HG03039 (cell line): ENCODE measurements at regions not wholly inside any gene's neighbourhood (a gene's known extent, or its start where the extent isn't known, plus 50 kb on each side); places are given as distances from the start of the nearest gene placed in this dataset.
A peak's percentile ranks its signal among the peaks of the same experiment; 100 is the strongest.
"Not testable (repeated sequence)": the region's sequence is repeated elsewhere in the genome, so short reads cannot be mapped to it uniquely, and the experiment has no call there.

ENCODE experiments used
- ATAC-seq: cut with Tn5 transposase; IDR thresholded peaks from one replicate; pipeline ENCODE4 v1.9.1; 2021; ENCODE audit warnings: mild to moderate bottlenecking, moderate library complexity; ENCODE audit not compliant: unreplicated experiment

DNA sequence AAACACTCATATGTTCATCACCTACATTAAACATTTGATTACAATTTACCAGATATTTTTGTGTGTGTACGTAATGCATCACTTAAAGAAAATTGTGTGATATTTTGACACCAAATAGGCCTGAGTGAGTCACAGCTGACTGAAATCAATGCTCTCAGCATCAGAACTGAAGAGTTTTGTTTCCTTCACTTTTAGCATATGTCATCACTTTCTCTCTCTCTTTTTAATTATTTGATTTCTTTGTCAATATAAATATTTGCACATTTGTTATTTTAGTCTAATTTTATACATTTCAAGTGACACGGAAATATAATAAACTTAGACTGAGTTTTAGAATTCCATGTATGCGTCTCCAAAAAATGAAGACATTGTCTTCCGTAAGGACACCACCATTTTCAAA lies 545.3 kb downstream of the PTPRC start:
- no peak for ATAC-seq

DNA sequence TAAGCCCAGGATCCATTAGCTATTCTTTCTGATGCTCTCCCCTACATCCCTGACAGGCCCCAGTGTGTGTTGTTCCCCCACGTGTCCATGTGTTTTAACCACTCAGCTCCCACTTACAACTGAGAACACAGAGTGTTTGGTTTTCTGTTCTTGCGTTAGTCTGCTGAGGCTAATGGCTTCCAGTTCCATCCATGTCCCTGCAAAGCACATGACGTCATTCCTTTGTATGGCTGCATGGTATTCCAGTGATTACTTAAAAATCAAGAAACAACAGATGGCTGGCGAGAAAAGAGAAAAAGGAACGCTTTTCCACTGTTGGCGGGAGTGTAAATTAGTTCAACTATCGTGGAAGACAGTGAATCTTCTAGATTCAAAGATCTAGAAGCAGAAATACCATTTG lies 556.0 kb downstream of the PTPRC start:
- ATAC-seq = no peak

DNA sequence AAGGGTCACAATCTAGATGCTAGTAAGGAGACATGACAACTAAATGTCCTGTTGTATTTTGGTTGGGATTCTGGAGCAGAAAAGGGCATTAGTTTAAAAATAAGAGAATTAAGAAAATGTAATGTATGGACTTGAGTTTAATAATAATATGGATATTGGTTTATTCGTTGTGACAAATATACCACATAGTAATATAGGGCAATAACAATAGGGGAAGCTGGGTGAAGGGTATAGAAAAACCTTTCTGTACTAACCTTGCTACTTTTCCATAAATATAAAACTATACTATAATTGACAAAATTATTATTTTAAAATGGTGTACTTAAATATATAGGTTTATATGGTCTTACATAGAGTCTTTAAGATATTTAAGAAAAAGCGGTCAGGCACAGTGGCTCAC lies 558.9 kb downstream of the PTPRC start:
- no peak for ATAC-seq

DNA sequence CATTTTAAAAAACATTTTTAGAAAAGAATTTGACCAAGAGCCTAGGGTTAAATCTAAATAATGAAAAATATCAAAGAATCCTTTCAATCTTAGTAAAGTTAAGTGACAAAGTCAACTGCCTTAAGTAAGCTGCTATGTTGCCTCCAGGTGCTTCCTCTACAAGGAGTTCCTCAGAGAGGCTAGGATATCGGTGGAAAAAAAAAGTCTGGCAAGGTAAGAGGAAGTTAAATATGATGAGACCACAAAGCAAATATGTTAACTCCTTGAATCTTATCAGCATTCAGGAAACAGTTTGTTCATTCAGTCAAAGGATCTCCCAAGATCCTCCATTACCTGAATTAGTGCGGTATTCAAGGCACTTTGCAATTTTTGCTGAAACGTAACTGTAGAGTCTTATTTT lies 563.5 kb downstream of the PTPRC start:
- ATAC-seq = no peak

DNA sequence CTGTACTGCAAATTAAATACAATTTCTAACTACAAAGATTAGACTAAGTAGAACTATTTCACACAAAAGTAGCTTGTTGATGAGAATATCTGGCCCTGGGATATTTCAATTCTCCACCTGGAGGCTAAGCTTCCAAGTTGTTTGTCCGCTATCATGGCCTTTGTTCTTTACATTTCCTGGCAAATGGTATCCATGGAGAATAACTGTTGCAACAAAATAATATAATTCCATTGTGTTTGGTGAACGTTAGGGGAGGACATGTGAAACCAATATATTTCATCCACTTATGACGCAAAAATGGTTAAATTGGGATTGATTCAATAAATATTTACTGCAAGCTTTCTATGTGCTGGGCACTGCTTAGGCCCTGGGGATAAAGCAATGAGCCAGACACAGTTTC lies 565.4 kb downstream of the PTPRC start:
- ATAC-seq = no peak

DNA sequence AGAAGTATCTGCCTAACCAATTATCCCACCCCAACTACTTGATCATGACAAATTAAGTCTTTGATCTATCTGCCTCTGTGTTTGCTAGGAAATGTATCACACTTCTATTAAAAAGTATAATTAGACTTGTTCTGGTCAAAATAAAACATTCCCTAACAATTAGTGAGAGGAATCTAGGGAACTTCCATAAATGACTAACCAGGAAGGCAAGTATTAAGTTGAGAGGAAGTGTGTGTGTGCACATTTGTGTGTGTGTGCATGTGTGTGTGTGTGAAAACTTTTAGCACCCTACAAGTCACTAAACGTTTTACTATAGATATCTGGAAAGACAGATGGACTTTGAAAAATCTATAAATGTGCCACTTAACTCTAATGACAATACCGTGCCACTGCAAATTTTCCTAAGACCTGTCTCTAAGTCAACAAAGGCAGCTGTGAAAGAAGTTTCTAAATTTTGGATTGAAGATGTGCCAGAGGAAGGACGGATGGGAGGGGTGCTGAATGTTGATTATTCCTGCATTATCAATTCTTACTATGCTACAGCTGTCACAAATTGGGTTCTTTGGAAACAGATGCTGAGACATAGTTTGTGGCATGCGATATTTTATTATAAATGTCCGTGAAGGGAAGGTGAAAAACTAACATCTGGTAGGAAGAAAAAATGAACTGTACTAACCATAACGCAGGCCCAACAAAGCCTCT lies 567.1 kb downstream of the PTPRC start:
- no peak for ATAC-seq

DNA sequence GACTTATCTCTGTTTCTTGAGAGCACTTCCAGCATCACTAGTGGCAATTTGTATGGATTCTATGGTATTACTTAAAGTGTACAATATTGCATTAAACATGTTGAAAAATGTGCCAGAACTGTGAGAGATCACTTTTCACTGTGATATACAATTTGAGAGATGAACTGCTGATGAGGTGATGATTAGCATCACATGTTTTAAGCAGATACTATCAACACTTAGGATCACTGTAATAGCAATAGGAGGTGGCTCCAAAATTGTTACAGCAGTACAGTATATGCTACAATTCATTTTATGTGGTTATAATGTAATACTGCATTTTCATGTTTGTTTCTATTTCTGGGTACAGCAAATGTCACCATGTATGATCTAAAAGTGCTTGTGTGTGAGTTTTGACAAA lies 570.0 kb downstream of the PTPRC start:
- no peak for ATAC-seq

DNA sequence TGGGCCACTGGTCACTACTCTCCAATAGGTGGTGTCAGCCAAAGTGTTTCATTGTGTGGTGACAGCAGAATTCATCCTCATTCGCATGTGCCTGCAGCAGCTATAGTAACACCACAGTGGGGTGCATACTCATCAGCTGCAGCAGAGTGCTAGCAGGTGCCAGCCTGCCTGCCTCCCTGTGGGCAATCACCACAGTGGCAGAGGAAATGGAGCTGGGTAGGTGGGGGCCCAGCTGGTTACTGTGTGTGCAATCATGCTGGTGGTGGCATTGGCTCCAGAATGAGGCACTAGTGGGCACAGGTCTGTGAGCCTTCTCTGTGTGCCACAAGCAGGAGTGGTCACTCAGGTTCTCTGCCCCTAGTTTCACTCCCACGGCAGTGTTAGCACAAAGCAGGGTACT lies 579.2 kb downstream of the PTPRC start:
- no peak for ATAC-seq

DNA sequence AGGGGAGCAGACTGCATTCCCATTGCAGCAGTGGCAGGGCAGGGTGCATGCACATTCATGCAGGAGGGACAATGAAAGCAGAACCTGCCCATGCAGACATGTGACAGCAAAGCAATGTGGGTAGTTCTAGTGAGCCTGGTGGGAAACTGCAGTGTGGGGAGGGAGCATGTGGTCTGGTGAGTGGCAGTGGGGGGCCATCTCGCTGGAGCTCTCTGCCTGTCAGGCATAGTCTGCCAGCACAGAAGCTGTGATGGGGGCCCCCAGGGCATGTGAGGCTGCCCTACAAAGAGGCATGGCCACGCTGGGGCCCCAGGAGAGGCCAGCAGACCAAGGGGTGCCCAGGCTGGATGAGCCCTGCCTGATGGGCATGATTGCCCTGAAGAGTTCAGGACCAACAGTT lies 579.7 kb downstream of the PTPRC start:
- no peak for ATAC-seq

DNA sequence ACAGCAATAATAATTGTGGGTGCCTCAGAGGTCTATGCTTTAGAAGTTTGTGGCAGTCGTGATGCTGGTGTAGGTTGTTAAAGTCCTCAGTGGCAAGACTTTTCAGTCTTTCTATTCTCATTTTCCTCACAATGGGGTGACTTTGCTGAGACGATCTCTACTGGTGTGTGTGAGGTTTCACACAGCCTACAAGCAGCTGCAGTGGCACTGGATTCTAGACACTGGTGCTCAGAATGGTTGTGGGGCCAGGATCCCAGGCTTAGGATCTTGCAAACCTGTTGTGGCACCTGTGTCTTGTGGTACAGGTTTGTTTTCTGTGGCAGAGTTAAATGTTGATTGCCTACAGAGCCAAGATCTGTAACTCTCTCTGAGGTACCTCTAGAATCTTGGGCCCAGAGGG lies 581.2 kb downstream of the PTPRC start:
- no peak for ATAC-seq

DNA sequence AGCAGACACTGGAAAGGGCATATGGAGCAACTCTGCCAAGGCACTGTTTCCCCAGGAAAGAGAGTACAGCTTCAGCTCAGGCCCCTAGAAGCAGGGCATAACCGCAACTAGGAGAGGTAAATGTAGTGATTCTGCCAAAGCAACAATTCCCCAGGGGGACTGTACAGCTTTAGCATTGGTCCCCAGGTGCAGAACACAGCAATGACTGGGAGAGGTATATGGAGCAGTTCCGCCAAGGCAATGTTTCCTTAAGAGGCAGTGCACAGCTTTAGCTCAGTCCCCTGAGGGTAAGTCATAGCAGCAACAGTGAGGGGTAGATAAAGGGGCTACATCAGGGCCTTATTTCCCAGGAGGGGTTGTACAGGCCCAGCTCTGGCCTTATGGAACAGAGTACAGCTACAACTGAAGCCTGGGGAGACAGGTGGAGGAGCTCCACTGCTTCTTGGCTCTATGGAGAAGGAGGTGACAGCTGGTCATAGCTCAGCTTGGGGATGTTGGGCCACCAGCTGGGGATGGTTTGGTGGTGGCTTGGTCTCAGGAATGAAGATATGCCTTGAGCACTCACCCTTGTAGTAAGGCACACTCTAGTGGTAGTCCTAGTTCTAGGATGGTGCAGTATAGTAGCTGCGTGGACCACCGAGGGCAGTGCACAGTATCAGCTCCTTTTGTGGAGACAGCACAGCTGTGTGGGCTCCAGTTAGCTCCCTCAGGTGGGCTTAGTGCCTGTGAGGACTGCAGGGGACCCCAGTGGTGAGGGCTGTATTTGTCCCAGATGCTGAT lies 582.7 kb downstream of the PTPRC start:
- no peak for ATAC-seq

DNA sequence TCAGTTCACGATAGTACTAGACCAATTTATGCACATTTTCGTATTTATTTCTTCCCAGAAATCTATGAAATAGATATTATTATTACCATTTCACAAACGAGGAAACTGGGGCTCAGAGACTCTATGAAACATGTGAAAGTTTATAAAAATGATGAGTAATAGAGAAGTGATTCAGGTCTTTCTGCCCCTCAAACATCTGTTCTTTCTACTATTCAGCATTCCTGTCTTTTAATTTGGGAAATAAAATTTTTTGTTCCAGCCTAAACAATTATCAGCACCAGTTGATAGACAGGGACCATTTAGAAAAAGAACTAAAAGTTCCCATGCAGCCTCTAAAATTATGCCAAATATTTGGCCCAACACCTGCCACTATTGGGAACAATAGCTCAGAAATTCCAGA lies 585.1 kb downstream of the PTPRC start:
- no peak for ATAC-seq

DNA sequence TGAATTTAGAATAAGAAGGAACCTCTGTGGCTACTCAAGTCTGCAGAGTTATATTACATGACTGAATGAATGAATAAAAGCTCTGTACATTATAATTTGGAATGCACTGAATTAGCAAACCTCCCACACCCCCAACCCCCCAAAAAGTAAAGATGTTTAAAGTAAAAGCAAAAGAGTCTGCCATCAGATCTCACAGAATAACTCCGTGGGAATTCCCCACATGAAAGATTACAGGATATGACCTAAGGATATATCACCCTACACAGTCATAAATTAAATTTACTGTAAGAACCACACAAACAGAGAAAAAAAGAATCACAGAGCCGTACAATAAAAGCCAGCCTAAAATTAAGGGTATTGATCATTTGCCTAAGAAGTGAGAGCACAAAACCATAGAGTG lies 587.3 kb downstream of the PTPRC start:
- peak; percentile 57 for ATAC-seq

DNA sequence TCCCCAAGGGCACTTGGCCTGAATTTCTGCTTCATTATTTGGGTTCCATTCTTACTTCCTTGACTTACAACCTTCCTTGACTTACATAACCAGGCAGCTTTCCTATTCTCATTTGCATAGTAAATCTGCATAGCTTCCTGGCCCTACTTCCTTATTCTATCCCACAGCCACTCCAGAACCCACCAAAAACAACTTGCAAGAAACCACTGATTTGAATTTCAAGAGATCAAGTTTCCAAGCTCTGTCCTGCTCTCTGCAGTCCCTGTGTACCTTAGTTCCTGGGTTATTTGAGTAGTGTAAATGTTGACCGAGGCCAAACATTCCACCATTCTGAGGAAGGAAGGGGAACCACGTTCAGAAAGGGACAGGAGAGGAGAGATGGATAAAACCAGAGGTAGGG lies 603.3 kb downstream of the PTPRC start:
- no peak for ATAC-seq

DNA sequence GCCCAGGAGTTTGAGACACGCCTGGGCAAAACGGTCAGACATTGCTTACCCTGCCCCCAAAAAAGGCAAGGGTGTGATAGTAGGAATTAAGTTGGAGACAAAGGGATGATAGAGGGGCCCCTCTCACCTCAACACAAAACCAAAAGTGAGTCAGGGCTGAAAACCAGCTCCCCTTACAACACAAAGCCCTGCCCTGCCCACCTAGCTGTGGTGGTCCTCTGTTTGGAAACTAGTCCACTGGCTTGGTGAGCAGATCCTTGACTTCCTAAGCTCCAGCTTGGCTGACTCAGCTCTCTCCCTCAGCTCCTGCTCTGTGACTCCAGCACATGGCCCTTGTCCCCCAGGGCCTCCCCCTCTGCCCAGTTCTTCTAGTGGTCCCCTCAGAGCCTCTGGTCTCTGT lies 603.8 kb downstream of the PTPRC start:
- ATAC-seq = no peak

DNA sequence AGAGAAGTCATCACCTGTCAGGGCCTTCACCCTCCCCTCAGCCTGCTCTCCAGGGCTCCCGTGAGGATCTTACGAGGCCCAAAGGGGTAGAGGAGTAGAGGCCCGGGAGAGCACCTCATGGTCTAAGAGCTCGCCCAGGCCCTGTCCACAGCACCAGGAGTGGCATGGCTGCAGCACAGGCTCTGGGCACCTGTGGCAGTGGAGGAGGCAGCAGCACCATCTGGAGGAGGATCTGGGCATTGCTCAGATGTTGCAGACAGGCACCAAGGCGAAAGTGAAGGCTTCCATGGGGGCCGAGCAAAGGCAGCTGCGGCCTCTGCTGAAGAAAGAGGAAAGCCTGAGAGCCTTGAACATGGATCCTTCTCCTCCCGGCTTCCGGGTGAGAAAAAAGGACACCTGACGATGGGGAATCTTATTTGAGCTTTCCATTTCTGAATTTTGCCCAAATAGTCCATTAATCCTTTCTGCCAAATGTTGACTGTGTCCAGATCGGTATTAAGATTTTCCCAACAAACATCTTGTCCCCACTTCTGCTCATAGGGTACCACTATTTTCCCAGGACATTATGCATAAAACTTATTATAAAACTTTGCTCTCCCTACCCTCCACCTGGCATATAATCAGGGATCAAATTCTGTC lies 604.7 kb downstream of the PTPRC start:
- peak; percentile 99 for ATAC-seq

DNA sequence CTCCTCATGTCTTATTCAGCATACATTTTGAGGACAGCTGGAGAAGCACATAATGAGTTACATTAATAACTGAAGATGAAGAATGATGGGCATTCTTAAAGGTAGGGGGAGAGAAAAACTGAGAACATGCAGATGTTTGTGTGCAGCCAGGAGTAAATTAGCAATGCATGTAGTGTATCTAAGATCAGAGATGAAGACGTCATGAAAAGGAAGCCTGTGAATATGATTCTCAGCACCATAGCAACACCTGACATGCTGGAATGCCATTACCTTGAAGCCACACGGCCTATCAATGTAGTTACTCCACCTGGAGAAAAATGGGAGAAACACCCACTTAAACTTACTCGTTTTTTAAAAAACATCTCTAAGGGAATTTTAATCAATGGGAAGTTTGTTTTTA lies 607.1 kb downstream of the PTPRC start:
- ATAC-seq = no peak

DNA sequence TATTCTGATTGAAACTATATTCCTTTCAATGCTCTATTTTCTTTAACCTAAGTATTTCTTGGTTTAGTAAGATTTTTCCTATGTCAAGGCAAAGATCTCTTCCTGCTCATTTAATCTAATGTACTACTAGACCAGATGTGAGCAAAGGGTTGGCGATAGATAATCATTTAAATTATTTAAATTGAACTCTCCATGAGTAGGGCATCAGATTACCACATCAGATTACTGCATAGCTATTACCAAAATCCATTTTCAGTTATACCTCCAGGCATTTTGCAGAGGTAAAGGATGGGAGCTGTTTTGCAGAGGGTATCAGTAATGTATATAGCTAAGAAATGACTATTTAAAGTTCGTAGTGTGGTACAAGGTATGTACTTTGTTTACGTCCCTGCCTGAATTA lies 607.9 kb downstream of the PTPRC start:
- no peak for ATAC-seq

DNA sequence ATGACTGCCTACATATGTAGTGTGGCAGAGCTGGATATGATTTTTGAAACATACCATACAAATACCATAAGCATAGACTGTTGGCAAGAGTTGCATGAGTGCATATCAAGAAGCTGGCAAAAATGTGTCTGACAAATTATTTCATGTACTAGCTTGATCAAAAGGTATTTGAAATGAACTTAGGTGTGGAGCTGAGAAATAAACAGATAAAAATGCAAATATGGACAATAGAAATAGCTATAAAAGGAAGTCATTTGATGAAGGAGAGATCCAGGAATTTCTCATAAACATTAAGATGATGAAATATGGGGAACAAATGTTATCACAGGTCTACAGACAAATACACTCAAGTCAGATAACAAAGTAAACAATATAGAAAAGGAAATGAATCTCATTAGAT lies 609.1 kb downstream of the PTPRC start:
- ATAC-seq = no peak

DNA sequence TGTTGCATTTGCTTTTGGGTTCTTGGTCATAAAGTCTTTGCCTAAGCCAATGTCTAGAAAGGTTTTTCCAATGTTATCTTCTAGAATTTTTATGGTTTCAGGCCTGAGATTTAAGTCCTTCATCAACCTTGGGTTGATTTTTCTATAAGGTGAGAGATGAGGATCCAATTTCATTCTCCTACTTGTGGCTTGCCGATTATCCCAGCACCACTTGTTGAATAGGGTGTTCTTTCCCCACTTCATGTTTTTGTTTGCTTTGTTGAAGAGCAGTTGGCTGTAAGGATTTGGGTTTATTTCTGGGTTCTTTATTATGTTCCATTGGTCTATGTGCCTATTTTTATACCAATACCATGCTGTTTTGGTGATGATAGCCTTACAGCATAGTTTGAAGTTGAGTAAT lies 615.2 kb downstream of the PTPRC start:
- ATAC-seq = not testable (repeated sequence)

DNA sequence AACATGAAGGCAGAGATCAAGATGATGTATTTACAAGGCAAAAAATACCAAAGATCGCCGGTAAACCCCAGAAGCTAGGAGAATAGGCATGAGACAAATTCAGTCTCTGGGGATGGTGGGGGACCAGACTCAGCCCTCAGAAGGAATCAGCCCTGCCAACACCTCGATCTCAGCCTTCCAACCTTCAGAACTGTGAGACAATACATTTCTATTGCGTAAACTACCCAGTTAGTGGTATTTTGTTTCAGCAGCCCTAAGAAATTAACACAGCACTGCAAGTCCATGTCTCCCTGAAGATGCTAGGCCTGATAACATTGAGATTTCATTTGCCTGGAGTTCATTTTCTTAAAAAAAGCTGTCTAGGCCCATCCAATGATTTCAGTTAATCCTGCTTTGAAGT lies 622.5 kb downstream of the PTPRC start:
- ATAC-seq = no peak

DNA sequence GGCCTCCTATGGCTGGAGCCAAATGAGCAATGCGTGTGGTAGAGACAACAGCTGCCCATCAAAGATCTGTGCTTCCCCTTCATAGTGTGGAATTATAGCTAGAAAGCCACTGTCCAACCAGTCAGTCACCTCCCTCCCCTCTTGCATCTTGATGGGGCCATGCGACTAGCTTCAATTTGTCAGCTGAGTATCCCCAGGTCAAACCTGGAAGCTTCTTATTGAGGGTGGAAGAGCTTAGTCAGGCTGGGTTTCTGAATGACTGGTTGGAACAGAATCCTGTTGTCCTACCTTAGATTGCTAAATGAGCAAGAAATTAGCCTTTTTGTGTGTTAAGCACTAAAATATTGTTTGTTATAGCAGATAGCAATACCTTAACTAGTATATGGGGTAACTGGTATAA lies 625.4 kb downstream of the PTPRC start:
- ATAC-seq = no peak
